ENCODE measurements at regions not wholly inside any gene's neighbourhood (a gene's known extent, or its start where the extent isn't known, plus 50 kb on each side); places are given as distances from the start of the nearest gene placed in this dataset.

GRCh38 chr1:219120624-219121544 is 52.8 kb upstream of the LYPLAL1 start:
- DNase-seq, result no peak

GRCh38 chr1:219121679-219122078 is 52.0 kb upstream of the LYPLAL1 start:
- DNase-seq, result no peak

- no peak for DNase-seq
These were observed 50.6 kb upstream of the LYPLAL1 start for GRCh38 chr1:219123036-219123435.
